ENCODE measurements at regions not wholly inside any gene's neighbourhood (a gene's known extent, or its start where the extent isn't known, plus 50 kb on each side); places are given as distances from the start of the nearest gene placed in this dataset.

DNA sequence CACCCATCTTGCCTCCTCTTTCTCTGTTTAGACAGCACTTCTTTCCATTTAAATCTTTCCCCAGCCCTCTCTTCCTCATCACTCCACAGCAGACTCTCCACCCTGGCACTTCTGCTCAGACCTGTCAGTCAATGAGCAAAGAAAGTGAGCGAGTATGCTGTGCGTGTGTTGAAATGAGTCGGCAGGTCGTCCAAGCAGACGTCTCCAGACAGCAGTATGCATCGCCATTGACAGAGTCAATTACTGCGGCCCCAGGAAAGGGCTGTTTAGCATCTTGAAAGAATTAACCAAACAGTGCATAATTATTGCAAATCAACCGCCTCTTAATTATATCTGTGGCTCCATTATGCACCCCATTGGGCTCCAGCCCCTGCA, 54.8 kb upstream of the KCNG1 start:
- TF ChIP-seq, protein P1, sequence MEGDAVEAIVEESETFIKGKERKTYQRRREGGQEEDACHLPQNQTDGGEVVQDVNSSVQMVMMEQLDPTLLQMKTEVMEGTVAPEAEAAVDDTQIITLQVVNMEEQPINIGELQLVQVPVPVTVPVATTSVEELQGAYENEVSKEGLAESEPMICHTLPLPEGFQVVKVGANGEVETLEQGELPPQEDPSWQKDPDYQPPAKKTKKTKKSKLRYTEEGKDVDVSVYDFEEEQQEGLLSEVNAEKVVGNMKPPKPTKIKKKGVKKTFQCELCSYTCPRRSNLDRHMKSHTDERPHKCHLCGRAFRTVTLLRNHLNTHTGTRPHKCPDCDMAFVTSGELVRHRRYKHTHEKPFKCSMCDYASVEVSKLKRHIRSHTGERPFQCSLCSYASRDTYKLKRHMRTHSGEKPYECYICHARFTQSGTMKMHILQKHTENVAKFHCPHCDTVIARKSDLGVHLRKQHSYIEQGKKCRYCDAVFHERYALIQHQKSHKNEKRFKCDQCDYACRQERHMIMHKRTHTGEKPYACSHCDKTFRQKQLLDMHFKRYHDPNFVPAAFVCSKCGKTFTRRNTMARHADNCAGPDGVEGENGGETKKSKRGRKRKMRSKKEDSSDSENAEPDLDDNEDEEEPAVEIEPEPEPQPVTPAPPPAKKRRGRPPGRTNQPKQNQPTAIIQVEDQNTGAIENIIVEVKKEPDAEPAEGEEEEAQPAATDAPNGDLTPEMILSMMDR (IDR thresholded peaks at IDR 0.05; ENCODE audit: low read depth, low read length) = no peak
- no peak for TF ChIP-seq EZH2phosphoT487 (IDR thresholded peaks at IDR 0.05; ENCODE audit: low read depth)
